Activated naive CD8-positive, alpha-beta T cell treated with anti-CD3 and anti-CD28 coated beads for 36 hours (primary cell): ENCODE measurements at regions not wholly inside any gene's neighbourhood (a gene's known extent, or its start where the extent isn't known, plus 50 kb on each side); places are given as distances from the start of the nearest gene placed in this dataset.

Experiments
- DNase-seq: peaks from one replicate; pipeline ENCODE4 v3.0.0; 2021
- H3K27ac Mint-ChIP-seq: one replicate; pipeline ENCODE4 v1.8.0; 2022; ENCODE audit warnings: mild to moderate bottlenecking, moderate library complexity, mixed read lengths
- H3K27me3 Mint-ChIP-seq: one replicate; pipeline ENCODE4 v1.8.0; 2022; ENCODE audit warnings: mild to moderate bottlenecking, mixed read lengths
- H3K36me3 Mint-ChIP-seq: one replicate; pipeline ENCODE4 v1.8.0; 2021; ENCODE audit warnings: mild to moderate bottlenecking, mixed read lengths
- H3K4me1 Mint-ChIP-seq: one replicate; pipeline ENCODE4 v1.8.0; 2021; ENCODE audit warnings: mixed read lengths
- H3K4me3 Mint-ChIP-seq: one replicate; pipeline ENCODE4 v1.8.0; 2022; ENCODE audit warnings: mild to moderate bottlenecking, moderate library complexity, mixed read lengths
- H3K9me3 Mint-ChIP-seq: one replicate; pipeline ENCODE4 v1.8.0; 2022; ENCODE audit warnings: mixed read lengths

DNA sequence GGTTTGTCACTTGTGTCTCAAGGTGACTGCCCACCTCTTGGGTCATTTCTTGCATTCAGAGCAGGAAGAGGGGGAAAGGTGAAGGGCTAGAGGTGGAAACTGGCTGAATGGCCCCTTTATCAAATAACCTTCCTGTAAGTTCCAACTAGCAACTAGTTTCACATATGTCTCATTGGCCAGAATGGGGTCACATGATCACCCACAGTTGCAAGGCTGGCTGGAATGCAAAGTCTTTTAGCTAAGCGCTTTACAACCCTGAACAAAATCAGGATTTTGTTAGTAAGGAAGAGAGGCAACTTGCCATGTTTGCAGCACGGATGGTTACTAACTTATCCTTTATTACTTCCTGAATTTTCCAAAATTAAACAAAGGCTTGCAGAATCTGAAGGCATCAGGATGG is 156.3 kb downstream of the EMX2 start:
- no peaks in the 10 kb centered on the region for H3K4me1 Mint-ChIP-seq
- H3K36me3 Mint-ChIP-seq, result no peaks in the 10 kb centered on the region
- DNase-seq, result no peak
- H3K27ac Mint-ChIP-seq, result no peak overlapping the region
- H3K4me3 Mint-ChIP-seq, result no peak overlapping the region
- peaks cover 15% of the 10 kb centered on the region for H3K27me3 Mint-ChIP-seq
- H3K9me3 Mint-ChIP-seq, result no peaks in the 10 kb centered on the region

DNA sequence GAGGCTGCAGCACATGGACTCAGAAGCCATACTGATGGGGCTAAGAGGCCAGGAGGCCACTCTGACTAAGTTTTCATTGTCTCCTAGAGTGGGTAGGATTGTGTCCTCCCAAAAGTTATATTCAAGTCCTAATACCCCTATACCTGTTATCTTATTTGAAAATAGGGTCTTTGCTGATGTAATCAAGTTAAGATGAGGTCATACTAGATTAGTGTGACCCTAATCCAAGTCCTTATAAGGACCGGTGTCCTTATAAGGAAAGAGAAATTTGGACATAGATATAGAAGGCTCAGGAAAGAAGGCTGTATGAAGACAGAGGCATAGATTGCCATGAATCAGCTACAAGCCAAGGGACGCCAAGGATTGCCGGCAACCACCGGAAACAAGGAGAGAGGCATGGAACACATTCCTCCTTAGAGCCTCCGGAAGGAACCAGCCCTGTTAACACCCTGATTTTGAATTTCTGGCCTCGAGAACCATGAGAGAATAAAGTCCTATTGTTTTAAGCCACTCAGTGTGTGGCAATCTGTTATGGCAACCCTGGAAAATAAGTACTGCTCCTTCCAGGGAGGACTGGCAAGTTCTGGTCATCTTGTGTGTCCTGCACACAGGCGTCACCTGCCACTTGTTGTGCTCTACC is 157.0 kb downstream of the EMX2 start:
- Mint-ChIP-seq H3K9me3 (no peaks in the 10 kb centered on the region), H3K27ac (no peak overlapping the region), H3K4me1 (no peaks in the 10 kb centered on the region), H3K36me3 (no peaks in the 10 kb centered on the region), H3K4me3 (no peak overlapping the region), H3K27me3 (peaks cover 15% of the 10 kb centered on the region)
- no peak for DNase-seq

DNA sequence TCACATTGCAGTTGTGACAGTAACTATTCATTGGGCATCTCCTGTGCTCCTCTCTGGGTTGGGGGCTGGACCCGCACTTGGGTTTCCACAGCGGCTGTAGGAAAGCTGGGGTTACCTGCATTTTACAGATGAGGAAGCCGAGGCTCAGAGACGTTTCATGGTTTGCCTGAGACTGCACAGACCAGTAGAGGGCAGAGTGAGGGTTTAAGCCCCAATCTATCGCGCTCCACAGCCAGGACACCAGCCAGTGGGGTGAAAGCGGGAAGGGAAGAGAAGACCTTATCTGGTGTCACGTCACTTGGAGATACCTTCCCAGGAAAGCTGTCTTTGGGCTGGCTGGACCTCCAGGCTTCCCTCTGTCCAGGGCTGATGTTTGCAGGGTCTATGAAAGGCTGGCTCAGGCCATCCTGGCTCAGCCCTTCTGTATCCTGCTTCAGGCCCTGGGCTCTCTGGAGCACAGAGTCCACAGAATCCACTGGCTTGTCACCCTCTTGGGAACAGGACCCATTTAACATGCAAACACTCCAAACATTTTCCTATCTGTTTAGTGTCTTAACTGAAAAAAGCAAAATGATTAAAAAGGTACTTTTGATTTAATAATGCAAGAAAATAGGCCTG is 167.7 kb downstream of the EMX2 start:
- Mint-ChIP-seq H3K4me1 (no peaks in the 10 kb centered on the region), H3K9me3 (peaks cover 4% of the 10 kb centered on the region), H3K36me3 (no peaks in the 10 kb centered on the region), H3K27me3 (peaks cover 20% of the 10 kb centered on the region), H3K27ac (no peak overlapping the region), H3K4me3 (no peak overlapping the region)
- no peak for DNase-seq

DNA sequence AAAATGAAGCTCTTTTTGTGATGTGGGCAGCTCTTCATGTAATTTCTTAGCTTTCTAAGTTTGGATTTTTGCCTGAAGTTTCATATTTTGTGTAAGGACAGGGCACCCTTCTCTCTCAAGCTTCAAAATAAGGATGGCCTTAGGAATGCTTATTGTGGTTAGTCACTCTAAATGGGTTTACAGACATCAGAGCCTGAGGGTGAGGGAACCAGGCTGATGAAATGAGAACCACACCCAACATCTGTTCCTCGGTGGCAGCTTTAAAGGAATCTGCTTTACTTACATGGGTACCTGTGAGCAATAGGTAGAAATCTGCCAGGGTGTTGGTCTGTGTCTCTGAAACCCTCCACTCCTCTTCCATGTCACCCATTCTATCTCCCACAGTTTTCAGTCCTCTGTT is 174.3 kb downstream of the EMX2 start:
- no peak for DNase-seq
- peaks cover 4% of the 10 kb centered on the region for H3K9me3 Mint-ChIP-seq
- peaks cover 2% of the 10 kb centered on the region for H3K36me3 Mint-ChIP-seq
- H3K4me1 Mint-ChIP-seq, result no peaks in the 10 kb centered on the region
- no peak overlapping the region for H3K4me3 Mint-ChIP-seq
- H3K27me3 Mint-ChIP-seq, result peaks cover 30% of the 10 kb centered on the region
- no peak overlapping the region for H3K27ac Mint-ChIP-seq

DNA sequence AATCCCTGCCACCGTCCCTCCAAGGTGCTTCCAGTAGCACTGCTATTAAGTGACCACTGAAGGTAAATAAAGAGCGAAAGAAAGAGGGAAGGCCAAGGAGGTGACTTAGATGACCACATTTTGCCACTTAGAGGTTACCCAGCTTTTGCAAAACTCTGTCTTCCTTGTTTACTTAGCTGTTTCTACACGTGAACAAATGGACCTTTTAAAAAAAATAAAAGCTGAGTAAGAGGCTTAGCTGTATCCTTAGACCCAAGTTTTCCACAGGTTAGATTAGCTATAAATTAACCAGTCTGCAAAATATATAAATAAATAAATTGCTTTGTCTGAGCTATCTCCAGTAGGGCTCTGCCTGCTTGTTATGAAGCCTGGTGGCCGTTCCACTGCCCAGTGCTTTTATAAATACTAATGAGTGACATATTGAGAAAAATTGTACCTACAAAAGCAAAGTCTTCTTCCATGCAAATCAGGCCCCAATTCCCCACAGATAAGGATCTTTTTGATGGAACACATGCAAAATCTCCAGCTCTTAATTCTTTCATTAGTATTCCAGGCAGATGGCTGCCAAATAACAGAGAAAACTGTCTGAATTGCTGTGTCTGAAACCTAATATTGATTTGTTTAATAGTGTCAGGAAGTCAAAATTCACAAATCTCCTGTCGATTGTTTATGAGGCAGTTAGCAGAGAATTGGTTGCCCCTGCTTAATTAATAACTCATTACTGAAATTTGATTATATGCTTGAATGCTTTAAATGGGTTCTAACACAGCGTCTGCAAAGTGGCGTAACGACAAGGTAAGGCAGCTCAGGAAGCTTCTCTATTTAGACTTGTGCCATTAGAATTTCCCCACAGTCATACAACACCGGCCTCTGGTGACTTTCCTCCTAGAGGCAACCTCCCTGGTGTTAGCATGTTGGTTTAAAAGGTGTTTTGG is 176.7 kb downstream of the EMX2 start:
- no peak for DNase-seq
- Mint-ChIP-seq H3K4me3 (no peak overlapping the region), H3K9me3 (peaks cover 2% of the 10 kb centered on the region)

DNA sequence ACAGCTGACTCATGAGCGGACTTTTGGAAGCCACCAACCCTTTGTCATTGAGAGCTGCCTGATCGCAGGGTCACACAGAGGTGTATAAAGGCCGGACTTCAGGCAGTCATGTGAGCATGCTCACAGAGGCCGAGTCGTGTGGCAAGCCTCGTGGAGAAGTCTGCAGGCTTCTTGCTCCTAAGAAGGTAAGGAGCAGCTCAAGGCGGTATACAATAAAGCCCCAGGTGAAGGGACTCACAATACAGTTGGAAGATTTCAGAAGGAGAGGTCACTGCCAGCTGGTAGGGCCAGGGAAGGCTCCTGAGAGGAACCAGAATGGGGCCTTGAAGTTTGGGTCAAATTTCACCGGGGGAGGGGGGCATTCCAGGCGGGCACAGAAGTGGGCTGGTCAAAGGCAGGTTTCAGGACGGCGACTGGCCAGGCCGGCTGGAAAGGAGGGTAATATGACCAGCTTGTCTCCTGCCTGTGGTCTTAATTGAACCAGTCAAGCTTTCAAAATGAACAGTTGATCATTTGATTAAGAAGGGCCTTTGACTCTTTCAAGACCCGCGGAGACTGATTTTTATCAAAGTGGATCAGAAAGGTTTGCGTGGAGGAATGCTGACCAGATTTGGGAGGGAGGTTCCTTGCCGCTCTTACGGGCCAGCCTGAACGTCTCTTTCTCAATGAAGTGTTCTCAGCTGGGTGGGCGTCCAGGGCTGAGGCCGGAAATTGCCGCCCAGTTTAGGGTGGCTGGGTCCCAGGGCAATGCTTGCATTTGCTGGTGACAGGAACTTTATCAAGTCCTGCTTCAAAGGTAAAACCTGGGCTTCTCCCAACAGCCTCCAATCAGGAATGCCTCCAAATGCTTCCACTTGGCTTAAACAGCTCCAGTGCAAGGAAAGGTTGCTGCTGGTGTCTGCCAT is 178.6 kb downstream of the EMX2 start:
- Mint-ChIP-seq H3K4me3 (no peak overlapping the region), H3K27ac (no peak overlapping the region), H3K36me3 (no peaks in the 10 kb centered on the region), H3K9me3 (no peaks in the 10 kb centered on the region), H3K27me3 (peaks cover 30% of the 10 kb centered on the region), H3K4me1 (no peaks in the 10 kb centered on the region)
- no peak for DNase-seq

More for the DNA sequence above, 176.7 kb downstream of the EMX2 start:
- Mint-ChIP-seq H3K27me3 (peaks cover 29% of the 10 kb centered on the region), H3K27ac (no peak overlapping the region), H3K36me3 (peaks cover 2% of the 10 kb centered on the region), H3K4me1 (no peaks in the 10 kb centered on the region)

DNA sequence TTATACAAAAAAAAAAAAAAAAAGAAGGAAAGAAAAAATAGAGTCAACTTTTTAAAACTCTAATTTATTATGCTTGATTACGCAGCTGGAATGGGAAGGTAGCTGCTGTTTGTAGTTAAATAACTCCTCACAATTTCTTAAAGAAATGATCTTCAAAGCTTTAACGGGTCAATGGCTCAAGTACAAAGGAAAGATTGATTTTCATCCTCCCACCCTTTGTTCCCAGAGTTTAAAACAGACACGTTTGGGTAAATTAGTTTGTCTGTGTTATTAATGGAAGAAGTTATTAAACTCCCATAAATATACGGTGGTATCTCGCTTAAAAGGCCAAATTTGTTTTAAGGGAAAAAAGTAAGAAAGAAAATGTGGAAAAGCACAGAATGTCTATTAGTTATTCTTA is 179.3 kb downstream of the EMX2 start:
- H3K36me3 Mint-ChIP-seq, result no peaks in the 10 kb centered on the region
- no peaks in the 10 kb centered on the region for H3K4me1 Mint-ChIP-seq
- no peak overlapping the region for H3K27ac Mint-ChIP-seq
- peaks cover 30% of the 10 kb centered on the region for H3K27me3 Mint-ChIP-seq
- no peak for DNase-seq
- no peaks in the 10 kb centered on the region for H3K9me3 Mint-ChIP-seq
- no peak overlapping the region for H3K4me3 Mint-ChIP-seq

DNA sequence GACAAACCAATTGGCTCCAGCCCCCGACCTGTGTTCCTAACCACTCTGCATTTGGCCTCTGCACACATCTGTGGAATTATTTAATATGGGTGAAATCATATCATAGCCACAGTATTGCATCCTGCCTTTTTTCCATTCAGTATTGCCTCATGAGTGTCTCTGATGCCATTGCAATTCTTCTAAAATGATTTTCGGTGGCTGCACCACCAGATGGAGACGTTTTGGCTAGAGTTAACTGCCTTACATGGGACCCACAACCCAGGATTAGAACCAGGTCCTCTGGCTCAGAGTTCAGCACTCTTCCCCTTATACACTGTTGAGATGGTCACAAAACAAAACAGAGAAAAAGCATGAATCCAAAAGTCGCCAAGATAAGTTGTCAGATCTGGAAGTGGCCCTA is 180.8 kb downstream of the EMX2 start:
- Mint-ChIP-seq H3K9me3 (peaks cover 2% of the 10 kb centered on the region), H3K4me1 (no peaks in the 10 kb centered on the region), H3K36me3 (no peaks in the 10 kb centered on the region), H3K27ac (no peak overlapping the region), H3K4me3 (no peak overlapping the region), H3K27me3 (peaks cover 31% of the 10 kb centered on the region)
- no peak for DNase-seq

DNA sequence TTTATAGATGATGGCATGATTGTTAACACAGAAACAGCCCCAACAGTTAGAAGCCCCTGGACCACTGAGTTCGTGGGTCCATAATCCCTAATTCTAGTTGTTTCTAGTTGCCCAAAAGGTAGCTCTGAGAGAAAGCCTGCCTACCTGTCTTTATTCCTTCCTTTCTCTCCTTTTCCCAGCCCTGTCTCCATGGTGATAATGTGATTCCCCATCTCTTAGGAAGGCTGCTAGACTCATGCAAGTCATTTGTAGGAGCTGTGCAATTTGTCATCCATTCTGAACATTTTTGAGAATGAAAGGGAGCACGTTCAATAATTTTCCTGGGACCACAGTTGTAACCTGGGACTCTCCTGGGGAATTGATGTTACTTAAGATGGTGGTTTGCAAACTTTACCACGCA is 183.4 kb downstream of the EMX2 start:
- Mint-ChIP-seq H3K9me3 (peaks cover 2% of the 10 kb centered on the region), H3K27me3 (peaks cover 38% of the 10 kb centered on the region), H3K4me3 (no peak overlapping the region), H3K27ac (no peak overlapping the region), H3K4me1 (no peaks in the 10 kb centered on the region), H3K36me3 (no peaks in the 10 kb centered on the region)
- no peak for DNase-seq

DNA sequence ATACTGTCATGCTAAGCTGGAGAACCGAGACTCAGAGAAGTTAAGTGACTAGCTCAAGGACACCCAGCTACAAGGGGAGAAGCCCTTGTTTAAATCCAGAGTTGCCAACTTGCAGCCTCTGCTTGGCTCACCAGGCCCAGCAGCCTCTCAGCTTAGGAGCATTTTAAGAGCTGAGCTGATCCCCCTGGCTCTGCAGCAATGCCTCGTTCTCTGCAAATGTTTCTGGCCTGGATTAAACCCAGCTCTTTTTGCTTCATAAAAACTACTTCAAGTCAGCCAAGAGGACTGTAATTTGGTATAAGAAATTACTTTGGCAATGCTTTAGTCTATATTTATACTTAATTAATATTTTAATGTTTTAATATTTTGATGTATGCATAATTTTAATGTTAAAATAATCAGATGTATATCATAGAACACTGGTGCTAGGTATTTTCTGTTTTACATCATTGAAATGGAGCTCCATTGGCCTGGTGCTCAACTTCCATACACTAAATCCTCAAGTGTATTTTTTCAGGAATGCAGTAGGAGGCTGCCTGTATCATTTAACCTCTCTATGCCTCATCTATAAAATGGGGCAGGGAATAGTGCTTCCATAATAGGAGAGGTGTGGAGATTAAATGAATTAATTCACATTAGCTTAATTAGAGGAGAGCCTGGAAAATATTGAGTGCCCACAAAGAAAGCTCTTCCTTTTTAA is 184.2 kb downstream of the EMX2 start:
- no peaks in the 10 kb centered on the region for H3K4me1 Mint-ChIP-seq
- no peak for DNase-seq
- no peak overlapping the region for H3K4me3 Mint-ChIP-seq
- H3K27me3 Mint-ChIP-seq, result peaks cover 37% of the 10 kb centered on the region
- no peaks in the 10 kb centered on the region for H3K36me3 Mint-ChIP-seq
- no peak overlapping the region for H3K27ac Mint-ChIP-seq
- peaks cover 2% of the 10 kb centered on the region for H3K9me3 Mint-ChIP-seq

DNA sequence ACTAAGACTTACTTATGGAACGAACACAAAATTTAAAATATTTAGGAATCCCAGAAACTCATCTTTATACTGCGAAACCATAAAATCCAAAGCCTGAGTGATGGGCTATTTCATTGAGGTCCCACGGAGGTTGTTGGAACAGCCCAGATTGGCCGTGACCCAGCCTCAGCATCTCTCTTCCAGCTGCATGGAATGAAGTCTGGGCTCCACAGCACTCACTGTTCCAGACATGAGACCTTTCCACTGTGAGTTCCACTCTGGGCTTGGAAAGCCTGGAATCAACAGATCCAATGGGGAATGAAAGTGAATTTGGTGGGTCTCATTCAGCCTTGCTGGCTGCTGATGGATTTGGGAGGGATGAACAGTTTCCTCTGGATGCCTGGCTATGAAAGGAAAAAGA is 184.9 kb downstream of the EMX2 start:
- no peak for DNase-seq
- no peak overlapping the region for H3K4me3 Mint-ChIP-seq
- no peak overlapping the region for H3K27ac Mint-ChIP-seq
- H3K9me3 Mint-ChIP-seq, result peaks cover 2% of the 10 kb centered on the region
- H3K27me3 Mint-ChIP-seq, result peaks cover 39% of the 10 kb centered on the region
- H3K36me3 Mint-ChIP-seq, result no peaks in the 10 kb centered on the region
- H3K4me1 Mint-ChIP-seq, result no peaks in the 10 kb centered on the region

DNA sequence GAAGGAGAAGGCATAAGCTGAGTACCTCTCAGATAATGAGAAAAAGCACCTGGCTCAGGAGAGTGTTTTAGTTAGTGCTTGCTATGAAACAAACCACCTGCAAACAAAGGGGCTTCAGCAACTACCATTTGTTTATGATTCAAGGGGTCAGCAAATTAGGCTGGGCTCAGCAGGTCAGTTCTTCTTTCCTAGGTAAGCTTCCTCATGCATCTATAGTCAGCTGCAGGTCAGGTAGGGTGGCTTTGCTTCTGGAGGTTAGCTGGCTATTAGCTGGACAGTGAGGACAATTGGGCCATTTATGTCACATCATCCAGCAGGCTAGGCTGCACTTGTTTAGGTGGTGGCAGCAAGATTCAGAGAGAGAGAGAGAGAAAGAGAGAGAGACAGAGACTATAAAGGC is 185.5 kb downstream of the EMX2 start:
- H3K27ac Mint-ChIP-seq, result no peak overlapping the region
- peaks cover 42% of the 10 kb centered on the region for H3K27me3 Mint-ChIP-seq
- no peak overlapping the region for H3K4me3 Mint-ChIP-seq
- H3K36me3 Mint-ChIP-seq, result no peaks in the 10 kb centered on the region
- no peaks in the 10 kb centered on the region for H3K4me1 Mint-ChIP-seq
- peaks cover 2% of the 10 kb centered on the region for H3K9me3 Mint-ChIP-seq
- no peak for DNase-seq

DNA sequence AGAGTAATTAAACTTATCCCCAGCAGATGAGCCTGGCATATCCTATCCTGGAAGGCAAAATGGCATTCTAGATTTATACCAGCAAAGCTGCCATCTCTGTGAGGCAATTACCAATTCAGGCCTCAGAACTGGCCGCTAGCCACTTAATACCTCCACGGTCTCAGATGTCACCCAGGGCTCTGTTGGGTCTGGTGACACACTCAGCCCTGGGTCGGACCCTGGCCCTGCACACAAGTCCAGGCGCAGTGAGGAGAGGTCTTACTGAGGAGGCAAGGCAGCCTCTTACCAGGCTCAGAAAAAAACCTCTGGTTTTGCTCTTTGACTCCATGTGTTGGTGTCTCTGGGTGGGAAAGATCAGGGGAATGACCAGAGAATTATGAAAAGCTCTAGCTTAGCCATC is 186.6 kb downstream of the EMX2 start:
- H3K4me1 Mint-ChIP-seq, result no peaks in the 10 kb centered on the region
- H3K36me3 Mint-ChIP-seq, result no peaks in the 10 kb centered on the region
- peaks cover 50% of the 10 kb centered on the region for H3K27me3 Mint-ChIP-seq
- H3K9me3 Mint-ChIP-seq, result peaks cover 2% of the 10 kb centered on the region
- DNase-seq, result no peak
- H3K4me3 Mint-ChIP-seq, result no peak overlapping the region
- H3K27ac Mint-ChIP-seq, result no peak overlapping the region

DNA sequence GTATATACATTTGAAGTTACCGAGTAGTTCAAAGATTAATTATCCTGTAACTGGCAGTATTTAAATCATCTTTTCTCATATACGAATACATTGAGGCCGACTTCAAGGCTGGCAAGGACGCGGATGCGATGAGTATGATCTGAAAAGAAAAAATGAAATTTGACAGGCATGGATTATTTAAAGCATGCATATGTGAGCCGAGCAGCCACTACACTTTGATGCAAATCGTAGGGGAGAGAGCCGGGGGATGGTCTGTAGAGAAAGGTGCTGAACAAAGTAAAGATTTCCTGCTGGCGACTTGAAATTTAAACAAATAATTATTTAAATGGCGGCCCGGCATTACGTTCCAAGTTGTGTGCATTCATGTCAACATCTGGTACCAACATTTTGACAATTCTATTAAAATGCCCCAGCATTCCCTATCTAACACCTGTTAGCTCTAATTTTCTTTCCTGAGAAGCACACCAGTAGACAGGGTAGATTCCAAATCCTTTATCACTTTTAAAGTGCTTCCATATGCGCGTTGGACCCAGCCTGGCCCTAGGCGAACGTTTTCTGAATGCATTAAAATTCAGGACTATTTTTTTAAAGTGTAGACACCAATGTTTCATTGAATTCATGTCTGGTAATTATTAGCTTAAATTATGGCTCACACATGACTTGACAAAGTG is 188.7 kb downstream of the EMX2 start:
- Mint-ChIP-seq H3K4me1 (no peaks in the 10 kb centered on the region), H3K36me3 (no peaks in the 10 kb centered on the region), H3K27me3 (peaks cover 64% of the 10 kb centered on the region), H3K4me3 (no peak overlapping the region), H3K27ac (peak overlapping the region; percentile 50), H3K9me3 (peaks cover 2% of the 10 kb centered on the region)
- DNase-seq, result no peak
